Peyer's patch (tissue), 4 donors: ENCODE measurements at regions not wholly inside any gene's neighbourhood (a gene's known extent, or its start where the extent isn't known, plus 50 kb on each side); places are given as distances from the start of the nearest gene placed in this dataset.
"Not testable (repeated sequence)": the region's sequence is repeated elsewhere in the genome, so short reads cannot be mapped to it uniquely, and the experiment has no call there.

Experiments
- DNase-seq, 3 donors: peaks; one replicate each; pipeline ENCODE4 v3.0.0-alpha.2; 2017 to 2019
- H3K27ac ChIP-seq, 4 donors: fragments of 200-600 bp; sonication (generic); one replicate each; pipeline ENCODE4 v1.5.1; 2016 to 2019
- H3K27me3 ChIP-seq, 2 donors: fragments of 200-600 bp; sonication (generic); one replicate each; pipeline ENCODE4 v1.5.1; 2019
- H3K36me3 ChIP-seq, 3 donors: fragments of 200-600 bp; sonication (generic); one replicate each; pipeline ENCODE4 v1.5.1; 2016 to 2019
- H3K4me1 ChIP-seq, 4 donors: fragments of 200-600 bp; sonication (generic); one replicate each; pipeline ENCODE4 v1.5.1; 2016 to 2019
- H3K4me3 ChIP-seq, 4 donors: fragments of 200-600 bp; sonication (generic); 1 replicate in 3 of 4; 2 replicates in 1 of 4; pipeline ENCODE4 v1.5.1; 2016 to 2019; ENCODE audit warnings: mild to moderate bottlenecking in 1 of 4
- H3K9me3 ChIP-seq, 4 donors: fragments of 200-600 bp; sonication (generic); one replicate each; pipeline ENCODE4 v1.5.1; 2016 to 2019; ENCODE audit warnings: mild to moderate bottlenecking in 1 of 4
- POLR2A ChIP-seq, 2 donors: fragments of 450-650 bp; IDR thresholded peaks; one replicate each; pipeline ENCODE4 v1.5.1; 2017; ENCODE audit warnings: antibody characterized with exemption in 2 of 2, mild to moderate bottlenecking in 2 of 2, moderate library complexity in 2 of 2
- TF ChIP-seq, protein P1 (sequence below), 6 experiments: fragments of 450-650 bp in 4 of 6; fragments of 200-600 bp in 2 of 6; sonication (generic) in 1 of 6; IDR thresholded peaks; one replicate each; pipeline ENCODE4 v1.5.1; 2017 to 2019; ENCODE audit warnings: antibody characterized with exemption in 6 of 6, mild to moderate bottlenecking in 3 of 6, moderate library complexity in 1 of 6

DNA sequence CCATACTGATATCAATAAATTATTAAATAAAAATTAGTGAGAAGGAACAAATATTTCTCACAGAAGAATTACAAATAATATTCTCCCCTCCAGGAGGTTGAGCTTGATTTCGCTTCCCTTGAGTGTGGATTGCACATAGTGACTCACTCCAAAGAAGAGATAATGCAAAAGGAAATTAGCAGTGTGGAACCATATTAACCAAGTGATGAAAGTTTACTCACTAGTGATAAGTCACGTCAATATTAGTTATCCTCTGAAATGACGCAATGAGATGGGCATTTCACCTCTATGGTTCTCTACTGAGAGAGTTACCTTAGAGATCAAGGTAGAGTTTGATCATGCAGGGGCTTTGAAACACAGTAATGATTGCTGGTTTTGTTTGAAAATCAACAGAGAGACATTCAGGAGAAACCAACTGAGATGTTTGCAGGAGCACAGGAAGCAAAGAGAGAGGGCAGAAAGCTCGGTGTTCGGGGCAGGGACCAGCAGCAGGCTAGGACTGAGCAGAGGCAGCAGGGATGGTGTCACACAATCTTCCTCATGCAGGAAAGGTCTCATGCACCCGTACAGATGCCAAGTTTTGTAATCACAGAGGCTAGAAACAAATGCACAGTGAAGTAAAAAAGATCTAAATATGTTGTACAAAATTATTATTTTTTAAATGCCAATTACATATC is 634.5 kb downstream of the QKI start:
- no peak for DNase-seq
- Histone ChIP-seq H3K4me3 (no peak overlapping the region), H3K36me3 (no peaks in the 10 kb centered on the region), H3K4me1 (no peaks in the 10 kb centered on the region), H3K27ac (no peak overlapping the region), H3K9me3 (no peaks in the 10 kb centered on the region), H3K27me3 (no peaks in the 10 kb centered on the region)
- TF ChIP-seq, protein P1, sequence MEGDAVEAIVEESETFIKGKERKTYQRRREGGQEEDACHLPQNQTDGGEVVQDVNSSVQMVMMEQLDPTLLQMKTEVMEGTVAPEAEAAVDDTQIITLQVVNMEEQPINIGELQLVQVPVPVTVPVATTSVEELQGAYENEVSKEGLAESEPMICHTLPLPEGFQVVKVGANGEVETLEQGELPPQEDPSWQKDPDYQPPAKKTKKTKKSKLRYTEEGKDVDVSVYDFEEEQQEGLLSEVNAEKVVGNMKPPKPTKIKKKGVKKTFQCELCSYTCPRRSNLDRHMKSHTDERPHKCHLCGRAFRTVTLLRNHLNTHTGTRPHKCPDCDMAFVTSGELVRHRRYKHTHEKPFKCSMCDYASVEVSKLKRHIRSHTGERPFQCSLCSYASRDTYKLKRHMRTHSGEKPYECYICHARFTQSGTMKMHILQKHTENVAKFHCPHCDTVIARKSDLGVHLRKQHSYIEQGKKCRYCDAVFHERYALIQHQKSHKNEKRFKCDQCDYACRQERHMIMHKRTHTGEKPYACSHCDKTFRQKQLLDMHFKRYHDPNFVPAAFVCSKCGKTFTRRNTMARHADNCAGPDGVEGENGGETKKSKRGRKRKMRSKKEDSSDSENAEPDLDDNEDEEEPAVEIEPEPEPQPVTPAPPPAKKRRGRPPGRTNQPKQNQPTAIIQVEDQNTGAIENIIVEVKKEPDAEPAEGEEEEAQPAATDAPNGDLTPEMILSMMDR (IDR thresholded peaks at IDR 0.05): no peak
- TF ChIP-seq POLR2A (IDR thresholded peaks at IDR 0.05): no peak

DNA sequence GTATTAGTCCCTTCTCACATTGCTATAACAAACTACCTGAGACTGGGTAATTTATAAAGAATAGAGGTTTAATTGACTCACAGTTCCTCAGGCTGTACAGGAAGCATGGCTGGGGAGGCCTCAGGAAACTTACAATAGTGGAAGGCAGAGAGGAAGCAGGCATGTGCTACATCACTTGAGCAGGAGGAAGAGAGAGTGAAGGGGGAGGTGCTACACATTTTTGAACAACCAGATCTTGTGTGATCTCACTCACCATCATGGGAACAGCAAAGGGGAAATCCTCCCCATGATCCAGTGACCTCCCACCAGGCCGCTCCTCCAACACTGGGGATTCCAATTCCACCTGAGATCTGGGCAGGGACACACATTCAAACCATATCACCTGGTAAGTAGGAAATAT is 630.6 kb downstream of the QKI start:
- no peaks in the 10 kb centered on the region for H3K9me3 ChIP-seq
- TF ChIP-seq, protein P1 (IDR thresholded peaks at IDR 0.05): no peak
- TF ChIP-seq POLR2A (IDR thresholded peaks at IDR 0.05): no peak

DNA sequence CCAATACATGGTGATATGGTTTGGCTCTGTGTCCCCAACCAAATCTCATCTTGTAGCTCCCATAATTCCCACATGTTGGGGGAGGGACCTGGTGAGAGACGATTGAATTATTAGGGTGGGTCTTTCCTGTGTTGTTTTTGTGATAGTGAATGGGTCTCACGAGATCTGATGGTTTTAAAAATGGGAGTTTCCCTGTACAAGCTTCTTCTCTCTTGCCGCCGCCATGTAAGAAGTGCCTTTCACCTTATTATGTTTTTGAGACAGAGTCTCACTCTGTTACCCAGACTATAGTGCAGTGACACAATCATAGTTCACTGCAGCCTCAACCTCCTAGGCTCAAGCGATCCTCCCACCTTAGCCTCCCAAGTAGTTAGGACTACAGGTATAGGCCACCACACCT is 629.1 kb downstream of the QKI start:
- DNase-seq, H3K36me3 ChIP-seq, H3K27me3 ChIP-seq, H3K9me3 ChIP-seq, H3K4me1 ChIP-seq, H3K27ac ChIP-seq, H3K4me3 ChIP-seq: not testable (repeated sequence)

More for the DNA sequence above, 630.6 kb downstream of the QKI start:
- no peaks in the 10 kb centered on the region for H3K36me3 ChIP-seq
- DNase-seq: no peak
- no peaks in the 10 kb centered on the region for H3K27me3 ChIP-seq
- no peaks in the 10 kb centered on the region for H3K4me1 ChIP-seq
- H3K4me3 ChIP-seq: no peak overlapping the region
- no peak overlapping the region for H3K27ac ChIP-seq

DNA sequence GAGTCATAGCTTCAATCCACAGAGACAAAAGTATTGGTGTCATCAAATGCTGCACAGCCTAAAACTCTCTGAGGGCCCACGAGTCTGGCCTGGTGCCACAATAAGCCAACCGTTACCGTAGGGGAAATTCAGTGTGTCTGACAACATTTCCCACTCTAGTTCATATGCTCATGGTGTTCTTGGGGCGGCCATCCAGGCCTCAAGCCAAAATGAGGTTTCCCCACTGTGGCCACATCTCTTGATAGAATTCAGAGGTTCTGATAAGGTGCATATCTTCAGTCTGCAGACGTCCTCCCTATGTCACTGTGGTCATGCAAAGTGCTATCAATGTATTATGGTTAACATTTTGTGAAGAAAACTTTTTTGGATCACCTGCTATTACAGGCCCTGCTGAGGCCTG is 627.7 kb downstream of the QKI start:
- Histone ChIP-seq H3K27ac (no peak overlapping the region), H3K36me3 (no peaks in the 10 kb centered on the region), H3K27me3 (no peaks in the 10 kb centered on the region), H3K4me3 (no peak overlapping the region), H3K4me1 (no peaks in the 10 kb centered on the region), H3K9me3 (no peaks in the 10 kb centered on the region)
- no peak for TF ChIP-seq POLR2A (IDR thresholded peaks at IDR 0.05)
- TF ChIP-seq, protein P1 (IDR thresholded peaks at IDR 0.05): no peak
- DNase-seq: no peak

DNA sequence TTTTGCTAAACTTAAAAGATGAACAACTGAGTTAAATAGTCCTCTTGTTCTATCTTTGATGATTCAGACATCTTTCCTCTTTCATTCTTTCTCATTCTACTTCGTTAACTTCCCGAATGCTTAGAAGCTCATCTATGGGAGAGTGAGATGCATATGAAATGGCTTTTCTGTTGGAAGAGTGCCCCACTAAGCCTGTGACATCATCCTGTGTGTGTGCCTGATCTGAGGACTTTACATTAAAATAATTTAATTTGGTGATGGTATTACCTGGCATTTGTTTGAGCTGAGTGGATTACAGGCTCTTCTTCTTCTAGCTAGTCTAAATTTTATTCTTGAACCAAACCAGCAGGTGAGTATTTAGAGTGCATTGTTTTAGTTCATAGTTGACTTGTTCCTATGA is 626.5 kb downstream of the QKI start:
- H3K36me3 ChIP-seq: no peaks in the 10 kb centered on the region
- H3K4me3 ChIP-seq: no peak overlapping the region
- no peak for DNase-seq

DNA sequence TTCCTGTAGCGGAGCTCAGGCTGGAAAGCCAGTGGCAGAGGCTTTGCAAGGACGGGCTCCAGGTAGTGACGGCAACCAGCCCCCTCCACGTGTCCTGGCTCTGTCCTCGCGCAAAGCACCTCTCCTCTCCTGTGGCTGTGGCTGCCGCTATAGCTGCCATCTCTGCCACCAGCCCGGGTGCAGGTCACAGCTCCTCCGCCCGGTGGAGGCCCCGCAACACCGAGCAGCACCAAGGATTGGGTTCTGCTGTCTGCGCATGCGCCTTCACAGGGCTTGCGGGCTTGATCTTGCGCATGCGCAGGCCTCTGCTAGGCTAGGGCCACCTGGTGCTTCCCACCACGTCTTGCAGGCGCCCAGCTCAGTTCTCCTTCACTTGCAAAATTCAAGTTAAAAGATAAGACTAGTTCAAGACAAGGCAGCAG is 625.4 kb downstream of the QKI start:
- Histone ChIP-seq H3K9me3 (no peaks in the 10 kb centered on the region), H3K4me1 (no peaks in the 10 kb centered on the region), H3K36me3 (no peaks in the 10 kb centered on the region), H3K4me3 (no peak overlapping the region), H3K27me3 (no peaks in the 10 kb centered on the region), H3K27ac (no peak overlapping the region)
- peak in 1 of 3 donors; percentile 18 for DNase-seq
- TF ChIP-seq, protein P1 (IDR thresholded peaks at IDR 0.05): no peak
- TF ChIP-seq POLR2A (IDR thresholded peaks at IDR 0.05): no peak

More for the DNA sequence above, 626.5 kb downstream of the QKI start:
- Histone ChIP-seq H3K27ac (no peak overlapping the region), H3K4me1 (no peaks in the 10 kb centered on the region), H3K27me3 (no peaks in the 10 kb centered on the region), H3K9me3 (no peaks in the 10 kb centered on the region)
- TF ChIP-seq, protein P1 (IDR thresholded peaks at IDR 0.05): no peak
- TF ChIP-seq POLR2A (IDR thresholded peaks at IDR 0.05): no peak
